ENCODE measurements at regions not wholly inside any gene's neighbourhood (a gene's known extent, or its start where the extent isn't known, plus 50 kb on each side); places are given as distances from the start of the nearest gene placed in this dataset.

DNA sequence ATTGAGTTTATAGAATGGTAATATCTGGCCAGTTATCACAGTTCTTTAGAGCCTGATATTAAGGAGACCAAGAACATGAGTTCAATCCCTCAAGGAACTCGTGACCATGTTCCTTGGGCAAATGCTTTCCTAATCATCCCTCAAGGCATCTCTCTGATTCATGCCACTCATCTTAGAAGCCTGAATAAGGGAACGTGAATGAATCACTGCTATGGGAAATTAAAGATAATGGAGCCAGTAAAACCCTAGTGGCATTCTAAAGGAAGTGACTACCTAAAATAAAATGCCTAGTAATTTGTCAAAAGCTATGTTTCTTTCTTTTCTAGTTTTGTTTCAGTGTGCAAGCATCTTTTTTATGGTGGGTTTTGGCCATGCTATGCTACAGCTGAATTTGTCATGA is 1161.3 kb downstream of the C4orf33 start:
- no peak overlapping the region for H3K4me3 ChIP-seq (ENCODE audit: low read depth, low read length)

DNA sequence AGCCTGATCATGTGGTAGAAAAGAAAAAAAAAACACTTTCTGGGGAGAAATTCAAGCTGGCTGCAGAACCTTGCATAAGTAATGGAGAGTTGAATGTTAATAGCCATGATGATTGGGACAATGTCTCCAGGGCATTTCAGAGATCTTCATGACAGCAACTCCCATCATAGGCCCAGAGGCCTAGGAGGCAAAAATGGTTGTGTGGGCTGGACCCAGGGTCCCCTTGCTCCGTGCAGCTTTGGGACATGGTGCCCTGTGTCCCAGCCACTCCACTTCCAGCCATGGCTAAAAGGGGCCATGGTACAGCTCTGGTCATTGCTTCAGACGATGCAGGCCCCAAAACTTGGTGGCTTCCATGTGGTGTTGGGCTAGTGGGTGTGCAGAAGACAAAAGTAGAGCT is 1170.9 kb downstream of the C4orf33 start:
- no peak overlapping the region for H3K4me3 ChIP-seq (ENCODE audit: low read depth, low read length)

DNA sequence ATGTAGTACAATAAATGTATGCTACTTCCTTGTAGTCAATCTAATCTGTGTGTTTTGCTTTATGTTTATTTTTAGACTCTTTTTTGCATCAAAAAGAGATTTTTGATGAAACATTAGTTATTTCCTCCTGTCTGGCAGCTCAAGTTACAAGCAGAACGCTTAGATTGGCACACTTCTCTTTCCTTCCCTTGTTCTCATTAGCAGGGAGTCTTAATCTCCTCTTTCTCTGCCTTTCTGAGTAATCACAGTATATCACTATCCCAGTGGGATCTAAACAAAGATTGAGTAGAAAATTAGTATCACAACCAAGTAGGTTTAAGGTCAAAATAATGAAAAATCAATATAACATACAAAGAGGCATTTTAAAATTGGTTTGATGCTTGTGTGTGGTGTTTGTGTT is 1192.6 kb downstream of the C4orf33 start:
- no peak overlapping the region for H3K4me3 ChIP-seq (ENCODE audit: low read depth, low read length)

DNA sequence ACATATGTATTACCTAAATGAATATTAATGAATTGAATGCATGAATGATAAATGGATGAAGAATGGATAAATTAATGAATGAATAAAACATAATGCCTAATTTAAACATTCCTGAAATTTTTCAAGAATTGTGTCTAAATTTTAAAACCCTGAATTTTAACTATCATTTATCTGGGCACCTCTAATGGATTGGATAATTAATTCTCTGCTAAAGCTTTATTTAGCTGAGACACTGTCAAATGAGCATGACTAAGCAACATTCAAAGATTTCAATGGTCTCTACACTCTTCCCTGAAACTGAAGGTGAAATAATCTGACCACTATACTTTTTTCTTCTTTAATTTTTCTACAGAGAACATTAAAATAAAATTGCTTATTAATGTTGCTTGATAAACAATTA is 1197.7 kb downstream of the C4orf33 start:
- no peak overlapping the region for H3K4me3 ChIP-seq (ENCODE audit: low read depth, low read length)

DNA sequence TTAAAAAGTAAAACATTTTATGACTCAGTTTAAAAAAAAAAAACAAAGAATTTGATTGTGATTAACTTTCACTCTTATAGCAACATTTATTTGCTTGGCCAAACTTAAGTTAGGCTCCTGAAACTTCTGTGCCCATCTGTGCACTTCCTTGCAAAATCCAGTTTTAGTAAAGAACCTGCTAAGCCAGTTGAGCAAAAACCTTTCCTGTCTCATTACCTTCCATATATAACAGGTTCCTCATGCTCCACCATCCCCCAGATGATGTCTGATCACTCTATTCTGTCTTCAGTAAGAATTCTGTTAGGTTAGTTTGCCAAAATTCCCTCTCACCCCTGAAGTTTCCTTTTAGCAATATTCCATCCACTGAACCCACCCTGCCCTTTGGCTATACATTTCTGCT is 1200.5 kb downstream of the C4orf33 start:
- no peak overlapping the region for H3K4me3 ChIP-seq (ENCODE audit: low read depth, low read length)

DNA sequence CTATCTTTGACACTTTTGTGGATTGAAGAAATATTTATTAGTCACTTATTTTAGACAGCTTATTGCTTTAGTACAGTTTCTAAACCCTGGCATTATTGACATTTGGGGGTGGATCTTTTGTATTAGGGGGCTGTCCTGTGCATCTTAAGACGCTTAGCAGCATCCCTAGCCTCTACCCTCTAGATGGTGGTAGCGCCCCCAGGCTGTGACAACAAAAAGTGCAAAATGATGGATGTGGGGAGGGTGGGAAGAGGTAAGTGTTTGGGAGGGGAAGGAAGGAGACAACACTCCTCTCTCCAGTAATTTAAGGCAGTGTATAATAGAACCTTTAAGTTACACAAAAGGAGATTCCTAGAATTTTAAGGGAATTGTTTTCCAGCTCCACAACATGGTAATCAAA is 1210.6 kb downstream of the C4orf33 start:
- H3K4me3 ChIP-seq (ENCODE audit: low read depth, low read length) = no peak overlapping the region

DNA sequence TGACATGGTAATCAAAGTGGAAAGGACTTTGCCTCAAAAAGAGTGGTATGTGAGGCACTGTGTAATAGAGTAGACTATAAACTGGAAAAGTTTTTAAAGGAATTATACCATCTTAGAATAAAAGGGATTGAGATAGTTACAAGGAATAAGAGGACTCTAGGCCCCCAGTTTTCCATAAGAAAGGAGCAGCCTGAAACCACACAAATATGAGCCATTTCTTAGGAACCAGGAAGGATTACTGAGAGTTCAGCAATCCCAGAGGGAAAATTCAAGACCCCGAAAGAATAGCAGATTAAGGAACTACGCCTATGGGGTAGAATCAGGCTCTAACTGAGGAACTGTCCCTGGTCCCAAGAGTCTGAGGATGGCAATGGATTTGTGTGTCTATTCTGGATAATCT is 1213.3 kb downstream of the C4orf33 start:
- H3K4me3 ChIP-seq (ENCODE audit: low read depth, low read length) = no peak overlapping the region

DNA sequence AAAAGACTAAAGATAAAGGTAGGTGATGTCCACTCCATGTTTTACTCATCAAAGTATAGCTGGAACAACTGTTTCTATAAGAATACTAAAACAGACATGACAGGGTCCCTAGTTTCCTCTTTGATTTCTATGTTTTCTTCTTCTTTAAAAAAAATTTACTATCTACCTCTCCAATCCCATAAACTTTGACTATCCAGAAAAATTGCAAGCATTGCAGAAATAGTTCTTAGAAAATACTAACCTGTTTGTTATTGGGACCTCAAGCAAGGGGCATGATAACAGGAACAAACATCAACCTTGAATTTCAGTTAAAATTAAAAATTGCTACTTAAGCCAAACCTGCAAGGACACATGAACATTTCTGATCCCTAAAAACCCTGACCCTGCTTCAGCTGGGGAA is 1226.5 kb downstream of the C4orf33 start:
- H3K4me3 ChIP-seq (ENCODE audit: low read depth, low read length) = no peak overlapping the region

DNA sequence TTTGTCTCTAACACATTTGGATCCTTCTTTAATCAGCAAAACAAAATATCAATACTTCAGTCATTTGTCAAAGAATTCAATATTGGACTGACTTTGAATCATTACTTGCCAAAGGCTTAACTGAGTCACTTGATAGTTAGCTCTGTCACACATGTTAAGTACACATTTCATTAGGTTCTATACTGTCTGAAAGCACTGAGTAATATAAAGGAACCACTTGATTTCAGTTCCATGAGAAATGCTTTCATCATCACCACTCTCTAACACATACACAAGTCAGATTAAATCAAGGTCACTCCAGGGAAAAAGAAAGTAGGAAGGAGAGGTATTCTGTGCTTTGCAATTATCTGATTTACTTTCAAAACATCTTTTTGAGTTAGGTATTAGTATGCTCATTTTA is 1233.1 kb downstream of the C4orf33 start:
- no peak overlapping the region for H3K4me3 ChIP-seq (ENCODE audit: low read depth, low read length)

DNA sequence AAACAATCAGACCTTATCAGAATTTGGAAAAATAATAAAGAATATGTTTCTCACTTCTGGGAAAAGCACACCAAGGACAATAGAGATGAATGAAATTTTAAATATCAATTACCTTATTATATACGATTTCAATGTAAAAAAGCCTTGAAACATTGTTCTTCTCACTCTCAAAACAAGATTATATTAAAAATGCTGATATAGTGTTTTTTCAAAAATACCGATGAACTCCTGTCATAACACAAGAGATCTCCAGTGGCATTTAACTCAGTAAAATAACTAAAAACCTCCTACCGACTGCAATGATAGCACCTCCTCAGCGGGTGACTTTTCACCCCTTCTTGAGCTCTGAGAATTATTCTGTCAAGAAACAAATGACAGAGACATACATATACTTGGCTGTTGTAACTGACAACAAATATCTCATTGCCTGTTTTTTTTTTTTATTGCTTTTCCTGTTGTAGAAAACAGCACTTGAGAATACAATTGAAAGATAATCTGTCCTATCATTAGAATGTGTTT is 1237.3 kb downstream of the C4orf33 start:
- H3K4me3 ChIP-seq (ENCODE audit: low read depth, low read length) = no peak overlapping the region

DNA sequence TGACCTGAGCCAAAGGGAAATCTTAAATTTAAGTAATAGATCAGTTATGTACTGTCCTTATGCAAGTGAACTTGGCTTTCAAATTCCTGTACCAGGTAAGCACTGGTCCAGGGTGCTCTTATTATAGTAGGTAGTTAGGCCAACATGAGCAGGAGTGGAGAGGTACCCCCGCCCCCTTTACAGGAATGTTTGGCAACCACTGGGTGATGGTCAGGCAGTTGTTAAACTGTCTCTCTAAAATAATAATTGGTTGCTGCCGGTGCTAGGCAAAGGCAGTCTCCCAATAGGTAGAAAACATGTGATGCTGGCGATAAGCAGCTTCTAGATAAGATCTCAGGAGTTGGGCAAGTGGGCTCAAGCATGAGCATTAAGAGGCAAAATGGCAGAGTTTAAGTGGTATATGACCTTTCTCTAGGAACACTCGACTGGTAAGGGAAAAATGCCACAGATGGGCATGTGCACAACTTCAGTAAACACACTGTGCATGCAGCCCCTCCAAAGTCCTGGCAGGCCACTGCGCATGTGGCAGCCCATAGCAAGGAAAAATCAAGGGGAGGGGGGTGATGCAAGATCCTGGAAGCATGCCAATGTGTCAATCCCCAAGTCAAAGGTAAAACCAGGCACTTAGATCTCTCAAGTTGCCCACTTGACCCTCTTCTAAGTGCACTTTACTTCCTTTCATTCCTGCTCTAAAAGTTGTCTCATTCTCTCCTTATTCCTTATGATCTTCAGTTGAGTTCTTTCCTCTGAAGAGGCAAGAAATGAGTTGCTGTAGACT is 1239.7 kb downstream of the C4orf33 start:
- no peak overlapping the region for H3K4me3 ChIP-seq (ENCODE audit: low read depth, low read length)

DNA sequence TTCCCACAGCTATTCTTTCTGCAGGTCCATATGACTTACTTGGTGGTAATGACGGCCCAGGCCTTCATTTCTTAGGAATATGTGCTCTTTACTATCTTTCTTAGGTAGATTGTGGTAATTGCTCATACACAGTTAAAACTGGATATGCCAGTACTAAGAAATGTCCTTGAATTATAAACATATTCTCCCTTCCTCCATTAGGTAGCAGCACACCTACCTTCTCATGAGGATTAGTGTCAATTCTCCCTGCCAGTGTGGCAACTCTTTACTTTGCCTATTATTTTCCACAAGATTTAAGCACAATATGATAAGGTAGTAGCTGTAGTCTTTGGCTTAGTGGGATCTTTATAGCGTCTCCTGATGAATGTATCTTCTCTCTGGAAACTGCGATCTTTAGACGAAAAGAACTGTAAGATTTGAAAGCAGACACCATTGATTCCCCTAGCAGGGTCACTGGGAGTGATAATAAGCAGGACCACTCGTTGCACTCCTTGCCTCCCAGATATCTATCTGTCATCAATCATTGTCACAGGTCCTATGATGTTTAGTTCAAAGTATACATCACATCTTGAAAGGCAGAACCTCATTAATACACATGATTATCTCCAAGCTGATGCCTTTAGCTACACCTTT is 1240.7 kb downstream of the C4orf33 start:
- no peak overlapping the region for H3K4me3 ChIP-seq (ENCODE audit: low read depth, low read length)

DNA sequence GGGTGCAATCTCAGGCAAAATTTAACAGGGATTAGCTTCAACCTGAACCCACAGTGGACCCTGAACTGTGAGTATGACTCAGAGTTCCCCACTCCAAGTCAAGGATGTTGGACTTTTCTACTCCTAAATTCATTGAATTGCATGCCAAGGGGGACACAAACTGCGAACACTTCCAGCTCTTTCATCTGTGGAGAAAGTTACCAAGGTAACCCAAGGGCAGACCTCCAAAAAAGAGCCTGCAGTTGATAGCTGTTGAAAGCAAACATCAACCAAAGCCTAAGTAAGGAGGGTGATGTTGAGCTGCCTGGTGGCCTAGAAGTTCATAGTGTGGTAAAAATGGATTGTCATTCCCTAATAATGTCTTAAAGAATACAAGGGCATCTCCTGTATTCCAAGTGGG is 1242.9 kb downstream of the C4orf33 start:
- no peak overlapping the region for H3K4me3 ChIP-seq (ENCODE audit: low read depth, low read length)

DNA sequence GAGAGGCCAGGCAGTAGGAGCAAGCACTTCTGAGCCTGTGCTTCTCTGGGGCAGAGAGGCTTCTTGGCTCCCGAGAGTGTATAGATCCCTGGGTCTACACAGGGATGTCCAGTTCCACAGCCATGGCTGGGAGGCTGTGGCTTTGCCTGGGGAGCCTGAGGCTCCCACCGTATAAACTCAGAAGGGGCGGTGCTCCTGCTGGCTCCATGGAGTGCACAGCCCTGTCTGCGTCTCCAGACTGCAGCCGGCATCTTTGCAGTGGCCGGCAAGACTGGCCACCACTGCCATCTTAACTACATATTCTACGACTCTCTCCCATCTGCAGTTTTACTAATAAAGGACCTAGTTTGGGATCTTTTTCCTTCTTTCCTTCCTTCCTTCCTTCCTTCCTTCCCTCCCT is 1253.8 kb downstream of the C4orf33 start:
- no peak overlapping the region for H3K4me3 ChIP-seq (ENCODE audit: low read depth, low read length)

DNA sequence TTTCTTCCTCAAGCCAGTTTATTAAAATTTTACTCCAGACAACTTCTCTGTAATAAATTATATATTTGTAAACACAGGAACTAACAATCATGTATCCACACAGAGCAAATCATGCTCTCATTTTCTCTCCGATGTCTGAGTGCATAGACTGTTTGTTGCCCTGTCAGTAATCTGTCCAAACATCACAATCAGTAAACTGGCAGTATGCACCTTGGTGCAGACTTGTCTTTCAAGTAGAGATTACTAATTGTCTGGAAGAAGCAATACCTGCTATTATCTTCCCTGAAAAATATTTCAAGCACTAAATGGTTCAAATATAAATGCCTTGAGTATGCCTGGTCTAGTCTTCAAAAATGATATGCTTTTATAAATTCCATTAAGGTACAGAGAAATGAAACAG is 1260.9 kb downstream of the C4orf33 start:
- no peak overlapping the region for H3K4me3 ChIP-seq (ENCODE audit: low read depth, low read length)

DNA sequence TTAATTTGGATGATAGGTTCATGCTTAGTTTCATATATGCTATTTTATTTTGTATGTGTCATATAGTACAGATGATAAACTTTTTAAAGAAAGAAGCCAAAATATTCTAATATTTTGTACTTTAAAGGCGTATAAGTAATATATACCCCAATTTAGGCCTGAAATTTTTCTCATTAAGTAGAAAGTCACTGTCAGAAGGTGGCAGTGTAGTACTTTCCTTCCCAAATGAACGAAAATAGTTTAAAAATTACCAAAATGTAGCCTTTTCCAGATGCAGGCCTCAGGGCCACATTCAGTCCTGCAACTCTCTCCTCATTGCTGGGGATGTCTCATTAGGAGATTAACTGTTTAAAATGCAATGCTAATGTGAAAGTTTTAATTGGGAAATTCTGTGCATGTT is 1263.6 kb downstream of the C4orf33 start:
- H3K4me3 ChIP-seq (ENCODE audit: low read depth, low read length) = no peak overlapping the region

DNA sequence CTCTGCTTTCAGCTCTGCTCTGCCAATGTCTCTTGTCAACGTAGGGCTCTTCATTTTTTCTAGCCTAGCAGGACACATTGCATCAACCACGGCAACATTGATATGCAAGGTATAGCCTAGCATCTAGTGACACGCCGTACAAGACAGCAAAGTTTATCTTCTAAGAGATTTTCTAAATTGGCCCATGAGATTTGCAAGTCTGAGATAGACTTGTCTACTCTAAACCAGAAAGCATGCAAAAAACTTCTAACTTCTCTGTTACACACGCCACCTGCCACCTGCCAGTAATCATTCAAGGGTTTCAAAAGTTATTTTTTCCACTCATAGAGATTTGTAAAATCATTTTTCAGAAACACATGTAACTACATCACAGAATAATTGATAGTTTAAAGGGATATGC is 1265.7 kb downstream of the C4orf33 start:
- H3K4me3 ChIP-seq (ENCODE audit: low read depth, low read length) = no peak overlapping the region

DNA sequence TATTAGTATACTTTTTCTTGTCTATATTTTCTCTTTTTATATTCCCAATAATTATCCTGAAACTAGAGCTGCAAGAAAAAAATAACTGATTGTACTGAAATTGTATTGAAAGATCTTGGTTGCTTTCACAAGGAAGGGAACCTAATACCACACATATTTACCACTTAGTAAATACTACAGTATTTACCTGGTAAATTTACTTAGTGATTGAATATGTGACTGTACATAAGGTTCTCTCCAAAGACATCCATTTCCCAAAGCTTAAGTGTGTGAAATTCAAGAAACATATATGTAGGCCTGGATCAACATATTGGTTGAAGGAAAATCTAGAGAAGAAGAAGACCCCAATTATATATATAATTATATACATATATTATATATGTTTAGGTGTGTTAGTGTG is 1272.7 kb downstream of the C4orf33 start:
- no peak overlapping the region for H3K4me3 ChIP-seq (ENCODE audit: low read depth, low read length)

DNA sequence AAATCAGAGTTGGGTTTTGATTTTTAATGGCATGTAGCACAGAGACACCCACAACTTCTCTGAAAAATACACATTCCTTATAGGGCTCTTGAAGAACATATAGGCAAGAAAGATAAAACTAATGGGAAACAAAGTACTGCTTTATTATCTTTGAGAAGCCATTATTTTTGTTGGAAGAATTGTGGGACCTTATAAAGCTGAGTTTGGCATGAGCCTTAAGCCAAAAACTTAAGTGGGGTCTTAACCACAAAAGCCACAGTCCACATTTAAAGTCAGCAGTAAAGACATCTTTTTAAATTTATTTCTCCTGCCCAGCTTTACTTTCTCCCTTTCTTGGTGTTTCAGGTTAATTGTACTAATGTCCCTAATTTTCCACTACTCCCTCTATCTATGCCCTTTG is 1297.3 kb downstream of the C4orf33 start:
- H3K4me3 ChIP-seq (ENCODE audit: low read depth, low read length) = no peak overlapping the region

DNA sequence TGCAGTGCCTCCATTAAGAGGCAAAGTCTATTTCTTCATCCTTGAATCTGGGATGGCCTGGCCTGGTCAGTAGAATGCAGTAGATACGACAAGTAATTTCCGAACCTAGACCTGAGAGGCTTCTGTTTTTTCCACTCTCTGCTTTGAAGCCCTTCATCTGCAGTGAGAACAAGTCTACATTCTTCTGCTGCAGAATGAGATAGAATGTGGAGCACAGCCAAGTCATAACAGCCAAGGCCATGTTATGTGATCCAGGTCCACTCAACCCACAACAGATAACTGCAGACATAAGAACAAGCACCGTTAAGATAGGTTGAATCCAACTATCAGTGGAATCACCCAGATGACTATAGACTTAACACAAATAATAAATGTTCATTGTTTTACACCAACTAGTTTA is 1297.7 kb downstream of the C4orf33 start:
- no peak overlapping the region for H3K4me3 ChIP-seq (ENCODE audit: low read depth, low read length)

DNA sequence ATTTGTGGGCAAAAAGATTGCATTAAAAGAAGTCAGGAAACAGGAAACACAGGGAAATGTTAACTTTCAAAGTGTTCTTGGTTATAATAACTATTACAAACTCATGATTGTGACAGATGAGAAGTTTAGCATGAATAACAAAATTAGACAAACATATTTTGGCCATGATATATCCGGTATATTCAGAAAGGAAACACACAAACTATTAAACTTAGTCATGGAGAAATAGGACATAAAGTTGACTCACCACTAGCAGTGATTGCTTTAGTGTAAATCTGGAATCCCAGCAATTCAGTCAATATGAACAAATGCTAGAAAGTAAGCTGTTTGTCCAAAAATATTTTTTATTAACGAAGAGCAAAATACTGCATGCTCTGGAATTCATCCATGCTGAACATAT is 1299.9 kb downstream of the C4orf33 start:
- no peak overlapping the region for H3K4me3 ChIP-seq (ENCODE audit: low read depth, low read length)

DNA sequence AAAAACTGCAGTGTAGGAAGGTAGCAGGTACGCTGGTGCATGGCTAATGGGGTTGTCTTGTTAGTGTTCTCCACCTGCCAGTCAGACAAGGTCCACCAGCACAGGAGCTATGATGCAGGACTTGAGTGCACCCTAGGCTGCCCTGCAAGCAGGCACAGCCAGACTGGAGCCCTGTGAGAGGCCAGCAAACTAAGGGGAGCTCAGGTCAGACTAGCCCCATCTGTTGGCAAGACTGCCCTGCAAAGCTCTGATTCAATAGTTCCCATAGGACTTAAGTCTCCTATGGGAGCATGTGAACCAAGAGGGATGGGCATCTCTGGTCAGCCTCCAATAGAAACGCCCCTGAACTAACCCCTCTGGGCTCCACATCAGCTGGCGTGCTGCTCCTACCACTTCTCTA is 1307.3 kb downstream of the C4orf33 start:
- no peak overlapping the region for H3K4me3 ChIP-seq (ENCODE audit: low read depth, low read length)

DNA sequence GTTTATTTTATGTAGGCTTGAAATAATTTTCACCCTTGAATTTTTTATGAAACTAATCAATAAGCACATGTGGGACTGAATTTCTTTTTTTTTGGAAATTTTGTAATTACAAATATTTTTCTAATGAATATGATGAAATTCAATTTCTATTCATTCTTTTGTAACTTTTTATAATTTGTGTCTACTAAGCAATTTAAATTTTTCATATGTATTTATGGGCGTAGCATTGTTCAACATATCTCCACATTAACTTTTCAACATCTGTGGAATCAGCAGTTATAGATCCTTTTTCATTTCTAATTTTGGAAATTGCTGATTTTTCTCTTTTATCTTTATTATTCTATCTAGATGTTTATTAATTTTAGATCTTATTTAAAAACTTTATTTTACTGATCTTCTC is 1320.3 kb downstream of the C4orf33 start:
- H3K4me3 ChIP-seq (ENCODE audit: low read depth, low read length) = no peak overlapping the region

Data from iPS-11a (cell line).